ENCODE measurements at regions not wholly inside any gene's neighbourhood (a gene's known extent, or its start where the extent isn't known, plus 50 kb on each side); places are given as distances from the start of the nearest gene placed in this dataset.

DNA sequence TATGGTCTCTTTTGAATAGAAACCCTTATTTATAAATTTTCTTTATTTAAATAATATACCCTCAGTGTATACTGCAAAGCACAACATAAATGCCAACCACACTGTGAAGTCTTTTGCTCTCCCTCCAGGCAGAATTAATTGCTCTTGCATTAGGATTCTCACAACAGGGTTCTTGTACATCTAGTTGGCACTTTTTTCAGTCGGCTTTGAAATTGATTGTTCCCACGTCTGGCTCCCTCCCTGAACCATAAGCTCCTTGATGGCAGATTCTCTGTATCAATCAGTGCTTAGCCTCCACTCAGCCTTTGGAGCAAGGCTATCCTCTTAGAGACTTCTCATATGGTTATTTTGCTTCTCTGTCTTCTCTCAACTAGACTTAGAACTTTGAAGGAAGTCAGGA lies 288.0 kb upstream of the POU3F2 start:
- TF ChIP-seq, protein P1, sequence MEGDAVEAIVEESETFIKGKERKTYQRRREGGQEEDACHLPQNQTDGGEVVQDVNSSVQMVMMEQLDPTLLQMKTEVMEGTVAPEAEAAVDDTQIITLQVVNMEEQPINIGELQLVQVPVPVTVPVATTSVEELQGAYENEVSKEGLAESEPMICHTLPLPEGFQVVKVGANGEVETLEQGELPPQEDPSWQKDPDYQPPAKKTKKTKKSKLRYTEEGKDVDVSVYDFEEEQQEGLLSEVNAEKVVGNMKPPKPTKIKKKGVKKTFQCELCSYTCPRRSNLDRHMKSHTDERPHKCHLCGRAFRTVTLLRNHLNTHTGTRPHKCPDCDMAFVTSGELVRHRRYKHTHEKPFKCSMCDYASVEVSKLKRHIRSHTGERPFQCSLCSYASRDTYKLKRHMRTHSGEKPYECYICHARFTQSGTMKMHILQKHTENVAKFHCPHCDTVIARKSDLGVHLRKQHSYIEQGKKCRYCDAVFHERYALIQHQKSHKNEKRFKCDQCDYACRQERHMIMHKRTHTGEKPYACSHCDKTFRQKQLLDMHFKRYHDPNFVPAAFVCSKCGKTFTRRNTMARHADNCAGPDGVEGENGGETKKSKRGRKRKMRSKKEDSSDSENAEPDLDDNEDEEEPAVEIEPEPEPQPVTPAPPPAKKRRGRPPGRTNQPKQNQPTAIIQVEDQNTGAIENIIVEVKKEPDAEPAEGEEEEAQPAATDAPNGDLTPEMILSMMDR (IDR thresholded peaks at IDR 0.05; ENCODE audit: control extremely low read depth in 1 of 3, insufficient read depth in 1 of 3, low read depth in 1 of 3, low read length in 3 of 3): no peak
- no peak for TF ChIP-seq POLR2A (IDR thresholded peaks at IDR 0.05; ENCODE audit: control extremely low read depth in 1 of 2, low read depth in 2 of 2, low read length in 2 of 2)
- TF ChIP-seq, protein P2, sequence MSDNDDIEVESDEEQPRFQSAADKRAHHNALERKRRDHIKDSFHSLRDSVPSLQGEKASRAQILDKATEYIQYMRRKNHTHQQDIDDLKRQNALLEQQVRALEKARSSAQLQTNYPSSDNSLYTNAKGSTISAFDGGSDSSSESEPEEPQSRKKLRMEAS (IDR thresholded peaks at IDR 0.05): no peak
- TF ChIP-seq RAD21 (IDR thresholded peaks at IDR 0.05 in 1 of 2, conservative IDR thresholded peaks at IDR 0.05 in 1 of 2; ENCODE audit: low read depth in 2 of 2, low read length in 2 of 2): no peak
- no peak for TF ChIP-seq ZNF274 (IDR thresholded peaks at IDR 0.05; ENCODE audit: borderline replicate concordance, extremely low read depth, low read length)
- TF ChIP-seq, protein P3, sequence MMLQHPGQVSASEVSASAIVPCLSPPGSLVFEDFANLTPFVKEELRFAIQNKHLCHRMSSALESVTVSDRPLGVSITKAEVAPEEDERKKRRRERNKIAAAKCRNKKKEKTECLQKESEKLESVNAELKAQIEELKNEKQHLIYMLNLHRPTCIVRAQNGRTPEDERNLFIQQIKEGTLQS (IDR thresholded peaks at IDR 0.05; ENCODE audit: insufficient read depth, low read depth, low read length): no peak
- TF ChIP-seq GABPA (IDR thresholded peaks at IDR 0.05; ENCODE audit: borderline replicate concordance, insufficient read depth, low read length): no peak
- no peak for TF ChIP-seq CHD2 (IDR thresholded peaks at IDR 0.05; ENCODE audit: low read length)
- TF ChIP-seq RXRA (IDR thresholded peaks at IDR 0.05; ENCODE audit: insufficient read depth, low read depth, low read length): no peak
- no peak for TF ChIP-seq SRF (IDR thresholded peaks at IDR 0.05; ENCODE audit: low read depth, low read length)
- no peak for TF ChIP-seq EZH2 (IDR thresholded peaks at IDR 0.05; ENCODE audit: low read depth, low read length, severe bottlenecking)
